ENCODE measurements at regions not wholly inside any gene's neighbourhood (a gene's known extent, or its start where the extent isn't known, plus 50 kb on each side); places are given as distances from the start of the nearest gene placed in this dataset.

DNA sequence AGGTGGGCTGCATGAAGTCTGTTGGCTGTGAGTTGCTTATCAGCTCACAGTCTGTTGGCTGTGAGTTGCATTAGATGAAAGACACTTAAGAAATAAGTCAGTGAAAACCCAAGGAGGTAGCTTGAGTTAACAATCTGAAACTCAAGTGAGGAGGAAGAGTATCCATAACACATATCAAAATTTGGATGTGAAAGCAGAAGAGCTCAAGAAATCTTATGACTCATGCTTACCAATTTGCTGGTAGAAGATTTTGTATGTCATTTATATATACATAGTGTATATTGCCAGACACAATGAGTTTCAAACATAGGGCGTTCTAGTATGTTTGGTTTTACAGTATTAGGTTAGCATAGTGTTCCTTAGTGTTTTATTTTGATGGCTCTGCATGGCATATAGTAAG, 107.4 kb downstream of the DDIT4L start:
- no peak for DNase-seq

DNA sequence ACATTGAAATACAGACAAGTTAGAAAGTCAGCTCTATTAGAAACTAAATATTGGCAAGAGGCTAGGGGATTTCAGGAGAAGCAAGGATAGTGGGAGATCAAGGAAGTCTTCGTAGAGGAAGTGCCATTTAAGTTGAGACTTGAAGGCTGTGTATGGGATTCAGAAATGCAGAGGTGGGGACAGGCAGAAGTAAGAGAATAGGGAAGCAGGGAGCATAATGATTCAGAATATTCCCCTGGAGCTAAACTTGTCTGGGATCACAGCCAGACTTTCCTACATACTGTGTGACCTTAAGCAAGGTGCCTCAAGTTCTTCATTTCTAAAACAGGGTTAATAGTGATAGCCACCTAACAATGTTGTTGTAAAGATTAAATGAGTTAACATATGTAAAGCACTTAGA, 108.8 kb downstream of the DDIT4L start:
- no peak for DNase-seq

DNA sequence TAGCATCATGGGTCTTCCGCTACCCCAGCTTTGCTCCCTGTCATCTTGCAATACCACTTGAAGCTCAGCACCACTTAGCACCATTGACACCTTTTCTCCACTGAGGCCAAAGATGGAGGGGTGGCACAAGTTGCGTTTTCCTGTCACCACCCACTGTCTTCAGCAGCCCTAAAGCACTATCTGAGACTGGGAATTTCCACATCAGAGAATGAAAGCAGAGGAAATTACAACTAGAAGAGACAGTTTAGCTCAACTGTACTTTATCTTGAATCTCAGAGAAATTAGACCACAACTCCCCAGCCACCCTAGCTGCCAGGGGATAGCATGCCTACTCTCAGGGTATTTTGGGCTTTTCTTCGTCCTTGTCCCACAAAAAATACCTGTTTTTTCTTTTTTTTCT, 111.0 kb downstream of the DDIT4L start:
- DNase-seq: no peak

DNA sequence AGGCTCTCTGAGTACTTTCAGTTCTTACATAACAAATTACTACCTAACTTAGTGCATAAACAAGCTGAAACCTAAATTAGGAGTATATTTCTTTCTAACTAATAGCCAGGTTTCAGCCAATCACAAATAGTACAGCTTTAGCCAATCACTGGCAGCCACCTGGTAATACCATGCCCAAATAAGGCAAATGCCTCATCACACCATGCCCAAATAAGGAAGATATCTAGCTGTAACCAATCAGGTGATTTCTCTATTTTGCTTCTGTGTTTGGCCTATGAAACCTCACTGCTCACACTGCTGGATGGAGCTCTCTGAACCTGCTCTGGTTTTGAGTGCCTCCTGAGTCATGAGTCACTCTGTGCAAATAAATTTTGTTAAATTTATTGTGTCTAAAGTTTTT, 113.5 kb downstream of the DDIT4L start:
- DNase-seq: no peak

- DNase-seq: no peak
These were observed 114.6 kb downstream of the DDIT4L start for GRCh38 chr4:100075486-100076270.

GRCh38 chr4:100075056-100075455, 115.2 kb downstream of the DDIT4L start:
- no peak for DNase-seq

GRCh38 chr4:100071506-100071905, 118.8 kb downstream of the DDIT4L start:
- DNase-seq: no peak

GRCh38 chr4:100070868-100071267, 119.4 kb downstream of the DDIT4L start:
- DNase-seq: no peak

DNA sequence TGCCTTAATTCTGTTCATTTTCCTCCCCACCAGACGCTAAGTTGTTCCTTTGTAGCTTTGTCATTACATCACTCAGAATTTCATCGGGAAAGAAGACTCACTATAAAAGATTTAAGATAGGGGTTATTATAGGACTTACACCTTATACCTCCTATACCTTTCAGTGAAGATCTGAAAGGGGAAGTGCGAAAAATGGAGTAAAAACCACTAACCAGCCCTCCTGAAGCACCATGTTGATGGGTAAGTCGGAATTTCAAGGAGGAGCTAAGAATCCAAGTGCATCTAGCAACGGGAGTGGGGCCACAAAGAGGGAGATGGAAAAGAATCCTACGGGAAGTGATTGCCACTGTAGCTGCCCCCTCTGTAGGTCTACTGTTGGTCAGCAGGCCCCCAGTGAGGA, 119.1 kb upstream of the H2AZ1 start:
- DNase-seq: no peak

GRCh38 chr4:100067255-100067654, 117.2 kb upstream of the H2AZ1 start:
- no peak for DNase-seq

- no peak for DNase-seq
These were observed 113.3 kb upstream of the H2AZ1 start for GRCh38 chr4:100063355-100063754.

DNA sequence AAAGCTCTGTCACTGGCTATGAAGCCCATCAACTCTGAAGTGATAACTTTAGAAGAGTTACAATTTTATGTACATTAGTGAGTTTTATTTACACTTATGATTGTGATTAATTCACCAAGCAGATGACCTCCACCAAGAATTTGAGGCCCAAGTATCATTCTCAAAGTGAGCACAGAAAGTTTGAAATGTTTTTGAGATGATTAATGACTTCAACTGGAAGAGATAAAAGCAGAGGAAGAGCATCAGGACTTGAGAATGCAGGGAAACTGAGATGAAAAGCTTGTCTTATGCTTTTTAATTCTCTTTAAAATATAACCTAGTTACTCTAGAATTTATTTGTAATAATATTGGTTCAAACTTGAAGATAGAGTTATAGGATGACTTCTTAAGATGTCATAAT, 112.8 kb upstream of the H2AZ1 start:
- DNase-seq: no peak

GRCh38 chr4:100061835-100062234, 111.8 kb upstream of the H2AZ1 start:
- DNase-seq: no peak

DNA sequence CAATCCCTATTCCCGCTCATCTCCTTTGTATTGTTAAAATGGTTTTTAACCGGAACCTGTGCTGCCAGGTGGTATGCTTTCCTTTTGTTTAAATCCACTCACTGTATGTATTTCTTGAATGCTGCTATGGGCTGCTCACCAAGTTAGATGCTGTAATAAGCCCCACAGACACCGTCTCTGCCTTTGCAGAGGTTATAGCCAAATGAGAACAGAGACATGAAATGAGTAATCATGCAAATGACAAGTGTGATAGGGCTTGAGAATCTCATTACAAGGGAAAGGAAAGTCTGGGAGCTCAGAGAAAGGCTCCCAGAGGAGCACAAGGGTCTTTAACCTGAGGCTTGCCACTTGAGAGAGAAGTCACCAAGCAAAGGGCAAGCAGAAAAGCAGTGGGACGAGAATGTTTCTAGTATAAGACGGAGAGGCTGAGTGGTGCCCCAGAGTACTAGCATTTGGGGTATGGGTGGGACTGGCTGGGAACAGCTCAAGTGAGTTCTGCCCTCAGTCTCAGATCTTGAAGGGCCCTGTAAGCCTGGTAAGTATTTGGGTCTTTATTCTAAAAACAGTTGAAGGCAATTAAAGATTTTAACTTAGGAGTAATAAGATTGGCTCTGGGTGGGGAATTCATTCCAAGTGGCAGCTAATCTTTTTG, 110.8 kb upstream of the H2AZ1 start:
- DNase-seq: peak; percentile 11

DNA sequence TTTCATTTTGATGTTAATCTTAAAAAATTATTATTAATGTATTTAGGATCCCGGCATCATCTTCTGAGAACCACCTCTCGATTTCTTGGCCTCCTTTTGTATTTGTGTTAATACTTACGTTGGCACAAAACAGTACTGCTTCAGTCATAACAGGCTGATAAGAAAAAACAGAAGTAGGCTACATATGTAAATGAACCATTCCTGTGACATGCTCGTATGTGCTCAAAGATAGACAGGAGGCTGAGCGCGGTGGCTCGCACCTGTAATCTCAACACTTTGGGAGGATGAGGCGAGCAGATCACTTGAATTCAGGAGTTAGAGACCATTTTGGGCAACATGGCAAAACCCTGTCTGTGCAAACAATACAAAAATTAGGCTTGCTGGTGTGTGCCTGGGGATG, 109.4 kb upstream of the H2AZ1 start:
- DNase-seq: no peak

- no peak for DNase-seq
These were observed 106.6 kb upstream of the H2AZ1 start for GRCh38 chr4:100056701-100057100.

- no peak for DNase-seq
These were observed 104.0 kb upstream of the H2AZ1 start for GRCh38 chr4:100054071-100054470.

- DNase-seq: no peak
These were observed 99.8 kb upstream of the H2AZ1 start for GRCh38 chr4:100049872-100050271.

GRCh38 chr4:100042711-100043110, 92.6 kb upstream of the H2AZ1 start:
- no peak for DNase-seq

- no peak for DNase-seq
These were observed 92.2 kb upstream of the H2AZ1 start for GRCh38 chr4:100042235-100042634.

DNA sequence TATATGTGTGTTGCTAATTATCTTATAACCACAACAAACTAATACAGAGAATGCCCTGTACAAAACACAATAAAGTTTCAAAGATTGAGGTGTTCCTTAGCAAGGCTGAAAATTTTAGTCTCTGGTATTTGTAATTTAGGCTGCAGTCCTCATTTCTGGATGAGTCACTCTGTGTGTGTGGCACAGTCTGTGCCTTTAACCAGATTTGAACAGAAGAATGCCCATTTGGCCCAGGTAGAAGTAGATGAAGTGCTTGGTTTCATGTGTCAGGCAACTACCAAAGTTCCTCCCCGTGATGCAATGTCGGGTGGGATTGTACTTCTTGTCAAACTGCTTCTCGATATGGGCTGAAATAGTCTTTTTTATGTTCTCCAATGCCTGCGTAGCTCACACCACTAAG, 91.6 kb upstream of the H2AZ1 start:
- DNase-seq: no peak

DNA sequence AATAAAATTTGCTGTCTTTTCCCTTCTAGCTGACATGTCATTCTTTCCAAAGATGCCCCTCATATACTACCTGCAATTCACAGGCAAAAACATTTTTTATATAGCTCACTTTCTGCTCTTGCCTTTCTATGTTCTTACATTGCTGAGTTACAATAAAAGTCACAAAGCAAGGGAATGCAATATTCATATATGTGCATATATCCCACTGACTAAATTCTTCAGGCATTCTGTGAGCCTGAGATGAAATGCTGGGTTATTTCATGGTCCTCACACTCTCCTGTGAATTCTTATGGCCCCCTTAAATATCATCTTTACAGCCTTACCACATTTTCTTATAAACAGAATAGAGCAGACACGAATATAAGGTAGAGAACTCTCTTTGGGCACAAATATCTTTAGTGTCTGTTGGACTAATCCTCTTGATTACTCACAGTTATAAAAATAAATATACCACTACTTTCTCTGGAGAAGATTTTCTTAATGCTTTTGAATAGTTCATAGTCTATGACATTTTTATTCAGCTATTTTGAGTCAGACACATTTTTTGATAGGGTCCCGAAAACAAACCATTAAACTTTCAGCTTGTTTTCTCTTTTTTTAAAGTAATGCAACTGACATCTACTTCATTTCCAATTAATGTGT, 84.1 kb upstream of the H2AZ1 start:
- DNase-seq: no peak

- DNase-seq: no peak
These were observed 76.0 kb upstream of the H2AZ1 start for GRCh38 chr4:100026066-100026465.

DNA sequence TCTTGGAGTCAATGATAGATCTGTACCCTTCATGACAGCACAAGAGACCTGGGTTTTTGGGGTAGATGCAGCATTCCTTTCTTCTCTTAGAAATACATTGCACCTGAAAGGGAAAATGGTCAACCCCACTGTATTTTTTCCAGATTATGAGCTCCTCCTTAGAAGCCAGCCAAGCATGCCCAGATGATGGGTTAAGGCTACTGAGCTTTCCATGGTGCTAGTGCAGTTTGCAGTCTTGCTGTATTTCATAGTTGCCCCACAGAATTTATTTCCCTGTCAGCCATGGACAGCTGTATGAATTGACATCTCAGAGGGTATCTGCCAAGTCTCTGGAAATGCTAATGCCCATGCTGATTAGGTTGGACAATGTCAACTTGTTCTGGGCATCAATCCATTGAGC, 73.7 kb upstream of the H2AZ1 start:
- no peak for DNase-seq
